AG04450 (cell line): ENCODE measurements at regions not wholly inside any gene's neighbourhood (a gene's known extent, or its start where the extent isn't known, plus 50 kb on each side); places are given as distances from the start of the nearest gene placed in this dataset.

Experiments
- CTCF ChIA-PET: fragments of 300-600, 350-600 bp; formaldehyde crosslinking; extraction: SDS; loops from one replicate; lab custom pipeline; 2022; ENCODE audit warnings: antibody characterized with exemption, inconsistent platforms; lab: Charles Lee
- POLR2A ChIA-PET: fragments of 350-600 bp; formaldehyde crosslinking; extraction: SDS; loops from one replicate; lab custom pipeline; 2021; ENCODE audit warnings: antibody characterized with exemption, inconsistent platforms; lab: Yijun Ruan, JAX
- DNase-seq: peaks from one replicate; pipeline ENCODE4 v3.0.0-alpha.2; 2011; ENCODE audit warnings: low read depth, low spot score
- H3K27ac ChIP-seq: one replicate; pipeline ENCODE4 v1.5.1; 2012; ENCODE audit warnings: low read depth, low read length, control low read depth
- H3K27me3 ChIP-seq: one replicate; pipeline ENCODE4 v1.6.0; 2012; ENCODE audit warnings: low read length; ENCODE audit not compliant: control insufficient read depth, insufficient read depth
- H3K4me3 ChIP-seq: 2 replicates; pipeline ENCODE4 v1.5.1; 2011; ENCODE audit warnings: mild to moderate bottlenecking, low read depth, low read length, control low read depth
- H3K9me3 ChIP-seq: 2 replicates; pipeline ENCODE4 v1.5.1; 2012; ENCODE audit warnings: low read length; ENCODE audit not compliant: control insufficient read depth, insufficient read depth
- TF ChIP-seq, protein P1 (sequence below): IDR thresholded peaks from 2 replicates; pipeline ENCODE4 v1.5.1; 2011; ENCODE audit warnings: low read depth, low read length, control low read depth, inconsistent platforms

GRCh38 chr22:48205790-48206189 lies 1443.3 kb downstream of the TBC1D22A start:
- Histone ChIP-seq H3K27me3 (no peaks in the 10 kb centered on the region), H3K27ac (no peak overlapping the region), H3K9me3 (peaks cover 66% of the 10 kb centered on the region), H3K4me3 (no peak overlapping the region)
- no peak for DNase-seq
- CTCF ChIA-PET = no interaction called here
- POLR2A ChIA-PET = no interaction called here
- TF ChIP-seq, protein P1, sequence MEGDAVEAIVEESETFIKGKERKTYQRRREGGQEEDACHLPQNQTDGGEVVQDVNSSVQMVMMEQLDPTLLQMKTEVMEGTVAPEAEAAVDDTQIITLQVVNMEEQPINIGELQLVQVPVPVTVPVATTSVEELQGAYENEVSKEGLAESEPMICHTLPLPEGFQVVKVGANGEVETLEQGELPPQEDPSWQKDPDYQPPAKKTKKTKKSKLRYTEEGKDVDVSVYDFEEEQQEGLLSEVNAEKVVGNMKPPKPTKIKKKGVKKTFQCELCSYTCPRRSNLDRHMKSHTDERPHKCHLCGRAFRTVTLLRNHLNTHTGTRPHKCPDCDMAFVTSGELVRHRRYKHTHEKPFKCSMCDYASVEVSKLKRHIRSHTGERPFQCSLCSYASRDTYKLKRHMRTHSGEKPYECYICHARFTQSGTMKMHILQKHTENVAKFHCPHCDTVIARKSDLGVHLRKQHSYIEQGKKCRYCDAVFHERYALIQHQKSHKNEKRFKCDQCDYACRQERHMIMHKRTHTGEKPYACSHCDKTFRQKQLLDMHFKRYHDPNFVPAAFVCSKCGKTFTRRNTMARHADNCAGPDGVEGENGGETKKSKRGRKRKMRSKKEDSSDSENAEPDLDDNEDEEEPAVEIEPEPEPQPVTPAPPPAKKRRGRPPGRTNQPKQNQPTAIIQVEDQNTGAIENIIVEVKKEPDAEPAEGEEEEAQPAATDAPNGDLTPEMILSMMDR = no peak

DNA sequence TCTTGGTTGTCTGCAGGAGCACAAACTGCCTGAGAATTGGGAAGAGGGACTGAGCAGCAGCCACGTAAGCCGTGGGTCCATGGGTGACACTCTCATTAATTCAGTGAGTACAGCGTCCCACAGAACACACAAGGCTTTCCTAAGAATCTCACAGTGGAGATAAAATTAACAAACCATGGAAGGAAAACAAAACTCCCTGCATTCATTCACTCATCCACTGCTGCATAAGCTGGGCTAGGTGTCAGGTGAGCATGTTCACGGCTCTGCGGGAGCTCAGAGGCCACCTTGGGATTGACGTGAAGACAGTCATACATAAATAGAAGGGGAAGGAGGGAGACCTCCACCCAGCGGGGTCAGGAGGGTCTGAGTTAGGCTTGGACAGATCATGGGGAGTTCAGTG lies 1442.7 kb downstream of the TBC1D22A start:
- CTCF ChIA-PET = no interaction called here
- DNase-seq = no peak
- TF ChIP-seq, protein P1 = no peak
- POLR2A ChIA-PET = no interaction called here
- Histone ChIP-seq H3K9me3 (peaks cover 59% of the 10 kb centered on the region), H3K4me3 (no peak overlapping the region), H3K27ac (no peak overlapping the region), H3K27me3 (no peaks in the 10 kb centered on the region)

- ChIA-PET CTCF (no interaction called here), POLR2A (no interaction called here)
- Histone ChIP-seq H3K27ac (no peak overlapping the region), H3K4me3 (no peak overlapping the region), H3K9me3 (peaks cover 56% of the 10 kb centered on the region), H3K27me3 (no peaks in the 10 kb centered on the region)
- TF ChIP-seq, protein P1 = no peak
- DNase-seq = no peak
Observed at GRCh38 chr22:48204296-48204695, 1441.8 kb downstream of the TBC1D22A start.

DNA sequence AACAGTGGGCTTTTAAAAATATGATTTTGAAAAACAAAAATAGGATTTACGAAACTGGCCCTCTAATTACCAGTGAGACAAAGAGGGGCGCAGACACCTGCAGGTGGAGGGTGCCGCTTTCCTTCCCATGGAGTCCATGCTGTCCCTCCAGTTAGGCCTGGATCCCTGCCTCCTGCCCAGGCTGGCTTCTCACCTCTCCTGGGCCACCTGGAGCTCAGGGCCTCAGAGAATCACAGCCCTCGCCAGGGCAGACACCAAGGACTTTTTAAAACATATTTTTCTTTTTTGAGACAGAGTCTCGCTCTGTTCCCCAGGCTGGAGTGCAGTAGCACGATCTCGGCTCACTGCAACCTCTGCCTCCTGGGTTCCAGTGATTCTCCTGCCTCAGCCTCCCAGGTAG lies 1437.2 kb downstream of the TBC1D22A start:
- ChIA-PET POLR2A (no interaction called here), CTCF (no interaction called here)
- DNase-seq = no peak
- Histone ChIP-seq H3K27me3 (no peaks in the 10 kb centered on the region), H3K4me3 (no peak overlapping the region), H3K27ac (no peak overlapping the region), H3K9me3 (peaks cover 41% of the 10 kb centered on the region)
- TF ChIP-seq, protein P1 = no peak

DNA sequence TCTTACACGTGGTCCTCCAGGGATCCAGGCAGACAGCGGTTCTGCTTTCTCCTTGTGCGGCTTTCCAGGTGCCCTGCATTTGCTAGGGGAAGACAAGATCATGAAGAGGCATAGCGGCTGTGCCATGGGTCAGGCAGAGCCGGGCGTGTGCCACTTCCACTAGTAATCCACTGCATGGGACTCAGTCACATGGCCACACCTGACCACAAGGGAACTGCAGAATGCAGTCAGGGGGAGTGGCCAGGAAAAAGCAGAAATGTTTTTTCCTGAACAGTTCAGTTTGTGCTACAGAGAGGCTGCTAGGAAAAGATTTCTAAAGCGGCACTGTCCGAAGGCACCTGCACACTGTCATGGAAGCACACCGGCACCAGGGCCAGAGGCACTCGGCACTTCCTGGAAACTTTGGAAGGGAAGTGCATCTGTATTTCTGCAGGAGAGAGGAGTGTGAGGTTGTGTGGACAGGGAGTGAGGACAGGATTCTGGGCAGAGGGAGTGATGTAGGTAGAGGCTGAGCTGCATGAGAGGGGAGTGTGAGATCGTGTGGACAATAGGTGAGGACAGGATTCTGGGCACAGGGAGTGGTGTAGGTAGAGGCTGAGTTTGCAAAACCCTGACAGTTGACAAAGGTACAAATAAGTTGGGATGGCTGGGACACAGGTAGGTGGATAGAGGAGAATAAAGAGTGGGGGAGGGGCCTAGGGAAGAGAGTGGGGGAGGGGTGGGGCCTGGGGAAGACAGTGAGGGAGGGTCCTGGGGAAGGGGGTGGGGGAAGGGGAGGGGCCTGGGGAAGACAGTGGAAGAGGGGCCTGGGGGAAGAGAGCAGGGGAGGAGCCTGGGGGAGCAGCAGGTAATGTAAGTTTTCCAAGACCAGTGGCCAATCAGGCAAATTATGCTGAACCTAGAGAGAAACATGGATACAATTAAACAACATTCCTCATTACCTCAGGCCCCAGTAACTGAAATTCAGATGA lies 1436.3 kb downstream of the TBC1D22A start:
- TF ChIP-seq, protein P1 = no peak
- Histone ChIP-seq H3K9me3 (peaks cover 41% of the 10 kb centered on the region), H3K27me3 (no peaks in the 10 kb centered on the region), H3K4me3 (no peak overlapping the region), H3K27ac (no peak overlapping the region)
- CTCF ChIA-PET = no interaction called here
- no peak for DNase-seq
- POLR2A ChIA-PET = no interaction called here
